NT2/D1 (cell line): ENCODE measurements at regions not wholly inside any gene's neighbourhood (a gene's known extent, or its start where the extent isn't known, plus 50 kb on each side); places are given as distances from the start of the nearest gene placed in this dataset.

ENCODE experiments used
- SUZ12 ChIP-seq: IDR thresholded peaks from 2 replicates; pipeline ENCODE4 v1.6.1; 2011; ENCODE audit not compliant: insufficient read length, insufficient read depth; ENCODE audit errors: extremely low read depth
- YY1 ChIP-seq: IDR thresholded peaks from 2 replicates; pipeline ENCODE4 v1.6.1; 2011; ENCODE audit not compliant: insufficient read length, insufficient read depth
- ZNF274 ChIP-seq: IDR thresholded peaks from 2 replicates; pipeline ENCODE4 v1.6.1; 2011; ENCODE audit warnings: mild to moderate bottlenecking, low read depth, low read length

GRCh38 chr10:110411047-110411410 lies 86.7 kb upstream of the DUSP5 start:
- TF ChIP-seq YY1, result no peak
- TF ChIP-seq SUZ12, result no peak
- no peak for TF ChIP-seq ZNF274
